ELR (cell line): ENCODE measurements at regions not wholly inside any gene's neighbourhood (a gene's known extent, or its start where the extent isn't known, plus 50 kb on each side); places are given as distances from the start of the nearest gene placed in this dataset.
"Not testable (repeated sequence)": the region's sequence is repeated elsewhere in the genome, so short reads cannot be mapped to it uniquely, and the experiment has no call there.

Experiments
- DNase-seq: peaks from one replicate; pipeline ENCODE4 v3.0.0-alpha.2; 2015; ENCODE audit warnings: low read depth

DNA sequence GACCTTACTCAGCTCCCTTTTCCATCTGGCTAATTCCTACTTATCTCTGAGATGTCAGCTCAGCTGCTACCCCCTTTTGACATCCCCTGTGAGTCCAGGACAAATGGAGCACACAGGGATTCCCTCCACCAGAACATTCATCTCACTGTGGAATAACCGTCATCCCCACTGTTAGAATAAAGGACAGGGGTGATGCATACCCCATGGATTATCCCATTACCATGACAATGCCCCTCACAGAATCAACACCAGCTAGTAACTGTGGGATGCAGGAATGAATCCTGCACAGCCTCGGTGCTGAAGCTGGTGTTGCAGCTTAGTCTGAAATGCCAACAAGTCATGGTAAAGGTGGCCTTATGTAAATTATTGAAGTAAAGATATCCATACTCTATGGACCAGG lies 624.8 kb upstream of the RAB6C start:
- DNase-seq, result no peak

DNA sequence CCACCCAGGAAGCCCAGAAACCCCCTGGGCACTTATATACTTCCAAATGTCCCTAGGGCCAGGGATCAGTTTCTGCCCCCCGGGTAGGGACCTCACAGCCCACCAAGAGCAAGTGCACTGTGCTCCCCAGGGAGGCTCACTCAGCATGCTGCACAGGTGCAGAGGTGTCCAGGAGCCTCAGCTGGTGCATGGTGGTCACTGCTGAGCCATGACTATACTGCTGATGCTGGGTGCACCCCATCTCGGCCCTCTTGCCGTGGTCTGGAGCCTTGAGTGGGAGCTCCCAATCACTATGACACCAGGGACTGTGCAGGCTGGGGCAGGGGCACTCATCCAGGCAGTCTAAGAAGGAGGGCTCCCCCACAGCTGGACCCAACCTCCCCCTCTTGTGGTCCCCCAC lies 617.8 kb upstream of the RAB6C start:
- no peak for DNase-seq

DNA sequence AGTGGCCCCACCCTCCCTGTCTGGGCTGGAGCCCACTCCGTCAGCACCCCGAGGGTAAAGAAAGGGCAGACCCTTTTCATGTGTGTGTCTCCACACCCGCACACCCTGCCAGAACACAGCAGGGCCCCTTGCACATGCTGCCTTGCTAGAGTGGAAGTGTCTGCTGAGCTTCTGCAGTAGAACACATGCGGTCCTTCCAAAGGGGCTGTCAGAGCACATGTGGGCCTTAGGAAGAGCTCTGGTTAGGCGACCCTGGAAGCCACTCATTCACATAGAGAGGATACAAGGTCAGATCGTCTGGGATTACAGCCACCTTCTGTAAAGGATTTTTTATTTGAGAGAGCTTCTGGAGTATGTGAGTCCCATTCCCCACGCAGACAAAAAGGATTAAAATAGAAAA lies 613.2 kb upstream of the RAB6C start:
- no peak for DNase-seq

DNA sequence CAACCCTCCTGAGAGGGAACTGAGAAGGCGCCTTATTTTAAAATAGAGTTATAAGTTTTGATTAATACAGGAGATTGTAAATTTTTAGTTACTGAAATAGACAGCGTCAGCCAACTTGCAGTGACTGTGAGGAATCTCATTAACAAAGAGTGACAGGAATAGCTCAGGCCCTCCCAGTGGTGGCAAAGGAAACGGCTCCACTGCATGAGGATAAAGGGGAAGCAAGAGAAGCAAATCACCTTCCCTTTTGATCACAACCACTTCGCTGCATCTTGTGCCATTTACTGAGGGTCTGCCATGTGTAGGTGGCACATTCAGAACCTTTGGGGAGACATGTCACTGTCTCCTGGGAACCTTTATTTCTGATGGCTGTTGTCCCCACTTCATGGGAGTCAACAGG lies 612.4 kb upstream of the RAB6C start:
- no peak for DNase-seq

DNA sequence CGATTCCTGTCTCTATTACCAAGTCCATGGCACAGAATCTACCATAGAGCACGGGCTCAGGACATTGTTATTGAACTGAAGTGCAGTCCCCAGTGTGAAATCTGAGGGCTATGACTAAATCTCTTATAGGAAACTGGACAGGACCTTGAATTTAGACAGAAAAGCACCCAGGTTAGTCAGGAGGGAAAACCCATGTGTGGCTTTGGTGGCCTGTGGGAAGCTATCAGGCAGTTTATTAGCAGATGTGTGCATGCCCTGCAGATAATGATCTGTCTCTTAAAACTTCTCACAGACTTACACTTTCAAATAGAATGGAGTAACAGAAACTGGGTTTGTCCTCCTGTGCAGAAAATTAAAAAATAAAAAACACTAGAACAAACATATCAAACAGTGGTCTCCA lies 610.0 kb upstream of the RAB6C start:
- DNase-seq, result no peak

DNA sequence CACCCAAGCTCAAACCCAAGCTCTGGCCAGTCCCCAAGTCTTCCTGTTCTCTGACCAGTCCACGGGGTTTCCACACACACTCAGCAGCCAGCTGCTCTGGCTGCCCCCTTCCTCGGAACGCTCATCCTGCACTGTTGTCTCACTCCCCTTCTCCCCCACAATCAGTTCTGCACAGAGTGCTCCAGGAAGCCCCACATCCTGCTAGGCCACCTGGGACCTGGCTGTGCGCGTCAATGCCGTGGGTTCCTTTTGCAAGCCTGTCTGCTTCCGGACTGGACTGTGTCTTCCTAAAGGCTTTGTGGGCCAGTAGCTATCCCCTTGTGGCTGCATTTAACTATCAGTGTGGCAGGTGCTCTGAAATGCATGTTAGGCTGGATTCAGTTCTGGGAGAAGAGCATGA lies 605.0 kb upstream of the RAB6C start:
- no peak for DNase-seq

DNA sequence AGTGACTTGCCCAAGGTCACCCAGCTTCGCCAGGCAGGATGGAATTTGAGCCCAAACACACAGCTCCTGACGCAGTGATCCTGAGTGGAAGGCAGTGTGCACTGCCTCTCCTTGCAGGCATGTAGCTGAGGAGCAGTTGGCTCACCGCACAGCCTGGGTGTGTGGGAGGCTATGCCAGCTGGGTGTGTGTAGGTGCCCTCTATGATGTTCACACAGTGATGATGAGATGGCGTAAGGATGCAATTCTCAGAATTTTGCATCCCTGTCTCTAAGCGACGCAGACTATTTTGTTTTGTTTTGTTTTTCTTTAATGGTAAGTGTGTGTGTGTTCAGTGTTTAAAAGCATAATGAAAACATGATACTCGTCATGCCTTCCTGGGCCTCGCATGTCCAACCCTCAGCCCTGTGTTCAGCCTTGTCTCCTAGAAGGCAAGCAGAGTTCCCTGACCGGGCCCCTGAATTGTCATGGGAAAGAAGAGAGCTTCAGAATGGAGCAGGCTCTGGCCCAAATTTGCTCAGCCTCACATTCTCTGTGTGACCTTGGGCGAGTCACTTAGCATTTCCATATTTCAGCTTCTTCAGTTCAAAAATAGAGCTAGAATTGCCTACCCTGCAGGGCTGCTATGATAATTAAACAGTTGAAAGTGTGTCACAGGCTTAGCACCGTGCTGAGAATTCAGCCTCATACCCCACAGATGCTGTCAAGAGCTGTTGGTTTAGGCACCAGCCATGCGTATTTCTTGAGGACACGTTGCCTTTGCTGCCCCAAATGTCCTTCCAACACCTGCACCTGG lies 603.6 kb upstream of the RAB6C start:
- no peak for DNase-seq

DNA sequence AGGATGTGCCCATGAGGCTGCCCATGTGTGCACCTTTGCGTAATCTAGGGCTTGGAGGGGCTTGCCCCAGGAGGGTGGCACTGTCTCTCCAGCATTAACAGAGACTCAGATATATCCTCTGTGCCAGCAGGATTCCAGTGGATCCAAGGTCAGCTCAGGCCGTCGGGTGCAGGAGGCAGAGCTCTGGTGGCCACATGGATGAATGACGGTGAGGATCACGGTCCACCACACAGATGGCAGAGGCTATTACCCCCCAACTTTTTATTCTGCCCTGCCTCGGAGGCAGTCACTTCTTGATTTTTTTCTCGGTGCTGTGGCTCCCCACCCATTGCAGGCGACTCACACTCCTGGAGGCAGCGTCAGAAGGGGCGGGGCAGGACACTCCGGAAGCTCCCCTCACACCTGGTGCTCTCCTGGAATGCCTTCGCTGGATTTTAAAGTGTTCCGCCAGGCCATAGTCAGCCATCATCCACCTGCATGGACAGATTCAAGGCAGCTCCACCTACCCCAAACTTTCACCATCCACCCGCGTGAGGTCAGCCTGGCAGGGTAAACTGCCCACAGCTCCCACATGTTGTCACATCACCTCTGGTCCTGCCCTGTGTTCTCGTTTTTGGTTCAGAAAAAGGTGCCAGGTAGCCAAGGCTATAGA lies 602.9 kb upstream of the RAB6C start:
- DNase-seq, result no peak

DNA sequence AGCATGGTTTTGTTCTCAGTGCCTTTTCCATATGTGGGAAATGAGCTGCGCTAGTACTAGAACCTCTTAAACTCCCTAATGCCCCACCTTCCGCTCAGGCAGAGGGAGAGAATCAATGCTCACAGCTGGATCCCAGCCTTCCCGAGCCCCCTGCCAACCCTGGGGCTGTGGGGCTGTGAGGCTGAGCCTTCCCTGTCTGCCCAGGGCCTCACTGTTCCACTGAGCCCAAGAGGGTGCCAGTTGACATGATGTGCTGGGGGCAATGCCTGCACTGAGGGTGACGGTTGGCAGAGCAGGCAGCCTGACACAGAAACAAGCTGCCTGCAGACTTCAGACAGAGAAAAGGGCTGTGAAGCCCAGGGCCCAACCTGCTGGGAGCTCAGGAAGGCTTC lies 602.4 kb upstream of the RAB6C start:
- no peak for DNase-seq

DNA sequence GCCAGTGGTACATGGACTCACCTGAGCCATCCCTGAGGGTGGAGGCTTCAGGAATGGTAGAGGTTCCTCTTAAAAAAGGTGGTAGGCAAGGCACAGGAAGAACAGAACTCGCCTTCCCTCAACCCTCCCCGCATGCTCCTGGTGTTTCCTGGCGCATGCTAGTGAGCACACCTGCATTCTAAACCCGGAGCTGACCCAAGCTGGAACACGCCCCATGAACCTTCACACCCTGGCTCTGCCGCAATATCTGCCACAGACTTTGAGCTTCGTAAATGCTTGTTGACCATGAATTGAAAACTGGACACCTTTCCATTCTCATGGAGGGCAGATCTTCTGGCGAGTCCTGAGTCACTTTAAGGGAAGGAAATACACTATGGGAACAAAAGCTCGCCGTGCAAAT lies 601.3 kb upstream of the RAB6C start:
- no peak for DNase-seq

DNA sequence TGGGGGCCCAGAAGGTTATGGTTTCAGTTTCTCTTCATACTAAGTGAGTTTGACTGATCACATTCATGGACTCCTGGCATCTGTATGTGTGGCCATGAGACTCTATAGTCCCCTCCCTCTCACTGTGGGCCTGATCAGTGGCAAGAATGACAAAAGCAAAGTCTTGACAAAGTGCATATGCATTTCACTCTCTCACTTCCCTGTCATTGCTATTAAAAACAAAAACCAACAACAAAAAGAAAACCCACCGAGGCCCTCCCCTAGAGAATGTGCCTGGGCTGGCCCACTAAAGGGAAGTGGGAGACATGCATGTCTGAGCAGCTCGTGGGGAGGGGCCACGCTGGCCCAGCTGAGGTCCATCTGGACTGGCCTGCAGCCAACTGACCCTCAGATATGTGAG lies 600.1 kb upstream of the RAB6C start:
- DNase-seq, result no peak

DNA sequence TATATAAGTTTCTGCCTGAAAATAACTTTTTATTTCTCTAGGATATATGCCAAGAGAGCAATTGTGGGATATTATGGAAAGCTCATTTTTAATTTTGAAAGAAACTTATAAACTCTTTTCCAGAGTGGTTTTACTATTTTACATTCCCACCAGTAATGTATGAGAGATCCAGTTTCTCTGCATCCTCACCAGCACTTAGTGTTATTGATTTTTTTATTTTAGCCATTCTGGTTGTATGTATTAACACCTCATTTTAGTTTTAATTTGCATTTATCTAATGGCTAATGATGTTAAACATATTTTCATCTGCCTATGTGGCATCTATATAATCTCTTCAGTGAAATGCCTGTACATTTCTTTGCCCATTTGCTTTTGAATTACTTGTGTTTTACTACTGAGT lies 597.7 kb upstream of the RAB6C start:
- DNase-seq, result no peak

DNA sequence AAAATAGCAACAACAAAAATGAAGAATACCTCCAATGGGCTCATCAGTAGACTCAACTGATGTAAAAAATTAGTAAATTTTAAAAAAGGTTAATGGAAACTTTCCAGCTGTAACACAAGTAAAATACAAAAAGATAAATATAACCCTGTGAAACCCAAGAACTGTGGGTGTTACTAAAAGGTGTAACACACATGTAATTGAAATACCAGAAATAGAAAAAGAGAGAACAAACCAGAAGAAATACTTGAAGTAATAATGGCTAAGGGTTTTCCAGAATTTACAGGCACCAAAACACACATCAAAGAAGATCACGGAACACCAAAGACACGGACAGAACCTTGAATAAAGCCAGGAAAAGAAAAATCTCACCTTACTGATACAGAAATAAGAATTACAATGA lies 590.6 kb upstream of the RAB6C start:
- no peak for DNase-seq

DNA sequence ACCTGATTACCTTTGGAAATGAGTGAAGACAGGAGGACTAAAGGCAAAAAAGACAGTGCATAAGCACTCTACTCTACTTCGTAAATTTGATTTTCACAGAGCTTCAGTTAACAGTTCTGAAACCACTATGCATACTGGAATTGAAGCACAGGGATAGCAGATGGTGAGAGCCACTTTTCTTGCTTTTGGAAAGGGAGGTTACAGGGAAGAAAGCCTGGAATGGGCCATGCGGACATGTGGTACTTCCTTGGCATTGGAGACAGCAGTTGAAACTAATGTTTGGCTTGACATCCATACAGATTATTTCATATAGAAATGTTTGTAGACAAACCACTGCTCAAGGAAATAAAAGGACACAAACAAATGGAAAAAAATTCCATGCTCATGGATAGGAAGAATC lies 585.6 kb upstream of the RAB6C start:
- no peak for DNase-seq

DNA sequence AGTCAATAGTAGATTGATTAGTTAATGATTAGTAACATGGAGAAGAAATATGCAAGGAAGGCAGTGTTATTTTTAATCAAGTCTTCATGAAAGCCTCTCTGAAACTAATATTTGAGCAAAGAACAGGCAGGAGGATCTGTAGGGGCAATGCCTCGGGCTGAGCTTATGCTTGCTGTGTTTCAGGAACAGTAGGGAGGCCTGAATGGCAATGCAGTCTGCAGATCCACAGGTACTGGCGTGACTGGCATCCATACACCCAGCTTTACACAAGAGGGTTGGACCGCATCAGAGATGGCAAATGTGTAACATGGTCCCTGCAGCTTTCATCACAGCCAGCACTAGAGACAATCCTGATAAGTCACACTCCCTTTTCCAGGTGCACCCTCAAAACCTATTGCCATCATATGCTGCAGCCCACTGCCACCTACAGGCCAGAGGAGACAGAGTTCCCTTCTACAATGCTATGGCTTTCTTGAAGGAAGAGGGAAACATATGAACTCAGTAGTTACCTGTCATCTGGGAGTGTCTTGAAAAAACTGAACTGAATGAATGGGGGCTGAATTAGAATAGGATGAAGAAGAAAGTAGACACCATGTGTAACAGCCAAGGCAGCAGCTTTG lies 582.4 kb upstream of the RAB6C start:
- peak; percentile 0 for DNase-seq

DNA sequence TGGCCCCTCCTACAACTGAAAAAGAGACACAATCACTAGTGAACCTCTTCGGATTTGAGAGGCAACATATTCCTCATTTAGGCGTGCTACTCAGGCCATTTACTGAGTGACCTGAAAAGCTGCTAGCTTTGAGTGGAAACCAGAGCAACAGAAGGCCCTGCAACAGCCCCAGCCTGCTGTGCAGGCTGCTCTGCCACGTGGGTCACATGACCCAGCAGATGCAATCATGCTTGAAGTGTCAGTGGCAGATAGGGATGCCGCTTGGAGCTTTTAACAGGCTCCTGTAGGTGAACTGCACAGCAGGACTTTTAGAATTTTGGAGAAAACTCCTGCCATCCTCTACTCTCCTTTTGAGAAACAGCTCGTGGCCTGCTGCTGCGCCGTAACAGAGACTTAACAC lies 578.6 kb upstream of the RAB6C start:
- DNase-seq, result no peak

DNA sequence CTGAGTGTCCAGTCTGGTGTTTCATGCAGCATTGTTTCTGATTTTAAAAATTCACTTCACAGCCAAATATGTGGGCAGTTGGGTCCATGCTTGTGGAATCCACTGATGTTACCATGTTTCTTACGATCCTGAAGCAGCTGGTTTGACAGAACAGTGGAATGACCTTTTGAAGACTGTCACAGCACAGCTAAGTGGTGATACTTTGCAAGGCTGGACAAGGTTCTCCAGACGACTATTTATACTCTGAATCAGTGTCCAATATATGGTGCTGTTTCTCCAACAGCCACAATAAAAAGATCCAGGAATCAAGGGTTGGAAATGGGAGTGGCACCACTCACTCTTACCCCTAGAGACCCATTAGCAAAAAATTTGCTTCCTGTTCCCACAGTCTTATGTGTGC lies 577.4 kb upstream of the RAB6C start:
- DNase-seq, result no peak

DNA sequence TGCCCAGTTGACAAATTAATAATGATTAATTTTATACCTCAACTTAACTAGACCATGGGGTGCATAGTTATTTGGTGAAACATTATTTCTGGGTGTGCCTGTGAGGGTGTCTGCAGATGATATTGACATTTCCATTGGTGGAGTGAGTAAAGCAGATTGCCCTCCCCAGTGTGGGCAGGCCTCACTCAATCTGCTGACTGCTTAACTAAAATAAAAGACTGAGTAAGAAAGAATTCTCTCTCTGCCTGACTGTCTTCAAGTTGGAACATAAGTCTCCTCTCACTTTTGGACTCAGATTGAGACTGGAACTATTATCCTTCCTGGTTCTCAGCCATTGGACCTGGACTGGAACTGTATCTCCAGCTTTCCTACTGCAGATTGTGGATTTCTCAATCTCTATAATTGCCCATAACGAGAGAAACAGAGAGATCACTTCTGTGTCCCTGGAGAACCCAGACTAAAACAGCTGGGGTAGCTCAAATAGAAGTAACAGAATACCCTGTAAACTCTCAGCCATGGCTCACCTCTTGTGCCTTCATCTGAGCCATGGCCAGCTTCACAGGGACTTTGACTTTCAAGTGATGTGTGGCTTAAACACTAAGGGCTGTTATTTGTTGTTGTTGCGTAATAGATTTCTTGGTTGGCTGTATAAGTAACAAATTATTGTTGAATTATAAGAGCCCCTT lies 575.3 kb upstream of the RAB6C start:
- DNase-seq, result no peak

DNA sequence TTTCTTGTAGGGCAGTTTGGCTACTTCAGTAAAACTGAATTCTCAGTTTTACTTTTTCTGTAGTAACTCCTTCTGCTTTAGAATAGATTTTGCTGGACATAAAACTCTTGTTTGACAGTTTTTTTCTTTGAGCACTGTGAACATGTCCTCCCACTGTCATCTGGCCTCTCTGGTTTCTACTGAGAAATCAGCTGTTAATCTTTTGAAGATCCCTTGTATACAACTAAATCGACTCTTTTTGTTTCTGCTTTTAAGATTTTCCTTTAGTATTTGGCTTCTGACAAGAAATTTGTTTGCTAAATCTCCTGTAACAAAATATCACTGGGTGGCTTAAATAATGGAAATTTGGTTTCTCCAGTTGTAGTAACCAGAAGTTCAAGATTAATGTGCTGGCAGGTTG lies 570.9 kb upstream of the RAB6C start:
- no peak for DNase-seq

DNA sequence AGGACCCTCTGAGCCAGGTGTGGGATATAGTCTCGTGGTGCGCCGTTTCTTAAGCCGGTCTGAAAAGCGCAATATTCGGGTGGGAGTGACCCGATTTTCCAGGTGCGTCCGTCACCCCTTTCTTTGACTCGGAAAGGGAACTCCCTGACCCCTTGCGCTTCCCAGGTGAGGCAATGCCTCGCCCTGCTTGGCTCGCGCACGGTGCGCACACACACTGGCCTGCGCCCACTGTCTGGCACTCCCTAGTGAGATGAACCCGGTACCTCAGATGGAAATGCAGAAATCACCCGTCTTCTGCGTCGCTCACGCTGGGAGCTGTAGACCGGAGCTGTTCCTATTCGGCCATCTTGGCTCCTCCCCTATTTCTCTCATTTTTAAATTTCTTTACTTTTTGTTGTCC lies 562.4 kb upstream of the RAB6C start:
- DNase-seq, result not testable (repeated sequence)

DNA sequence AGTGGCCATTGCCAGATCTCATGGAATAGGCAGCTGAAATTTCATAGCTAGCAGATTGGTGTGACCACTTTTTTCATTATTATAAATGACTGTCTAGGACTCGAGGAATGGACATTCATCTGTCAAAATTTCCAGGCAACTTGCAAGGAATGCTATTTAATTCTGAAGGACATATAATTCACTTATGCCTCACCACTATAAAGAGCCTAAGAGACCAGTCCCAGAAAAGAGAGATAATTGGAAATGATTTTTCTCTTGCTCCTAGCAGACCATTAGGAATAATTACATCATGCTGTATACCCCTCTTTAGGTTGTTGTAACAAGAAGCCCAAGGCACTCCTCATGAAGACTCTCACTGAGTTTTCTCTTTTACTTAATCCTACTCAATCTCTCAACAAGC lies 557.4 kb upstream of the RAB6C start:
- no peak for DNase-seq

DNA sequence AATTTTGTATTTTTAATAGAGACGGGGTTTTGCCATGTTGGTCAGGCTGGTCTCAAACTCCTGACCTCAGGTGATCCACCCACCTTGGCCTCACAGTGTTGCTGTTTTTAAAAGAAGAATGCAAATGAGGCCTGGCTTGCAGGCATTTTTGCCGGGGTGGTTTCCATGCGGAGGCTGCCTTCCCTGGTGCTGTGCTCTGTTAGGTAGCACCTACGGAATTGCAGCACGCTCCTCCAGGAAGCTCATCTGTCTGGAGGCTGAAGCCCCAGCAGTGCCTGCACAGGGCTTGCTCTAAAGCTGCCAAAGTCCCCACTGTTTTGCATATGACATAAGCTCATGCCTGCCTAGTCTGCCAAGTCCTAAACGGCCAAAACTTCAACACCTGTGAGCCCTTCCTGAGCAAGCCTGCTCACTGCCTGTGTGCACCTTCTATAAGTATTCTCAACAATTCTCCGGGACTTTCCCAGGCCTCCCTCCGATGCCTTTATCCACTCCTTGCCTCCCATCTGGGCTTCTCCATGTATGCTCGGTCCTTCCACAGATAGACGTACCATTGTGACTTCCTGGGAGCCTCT lies 551.3 kb upstream of the RAB6C start:
- DNase-seq, result no peak

DNA sequence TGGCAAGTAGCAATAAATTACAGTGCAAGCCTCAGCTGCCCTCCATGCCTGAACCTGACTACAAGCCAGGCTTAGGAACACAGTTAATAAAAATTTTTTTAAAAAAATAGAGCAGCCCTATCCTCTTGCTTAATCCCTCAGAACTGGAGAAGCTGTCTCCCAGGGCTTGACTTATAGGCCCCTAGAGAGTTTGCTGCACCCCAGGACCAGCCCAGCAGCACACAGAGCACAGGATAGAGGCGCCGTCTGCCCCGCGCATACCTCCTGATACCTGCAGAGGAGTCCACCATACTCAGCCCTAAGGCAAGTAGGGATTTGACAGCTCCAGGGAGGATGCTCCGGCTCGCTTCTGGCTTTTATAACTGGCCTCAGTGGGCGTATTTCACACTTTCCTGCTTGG lies 548.6 kb upstream of the RAB6C start:
- DNase-seq, result no peak
